K562 (cell line): ENCODE measurements at regions not wholly inside any gene's neighbourhood (a gene's known extent, or its start where the extent isn't known, plus 50 kb on each side); places are given as distances from the start of the nearest gene placed in this dataset.
"Not testable (repeated sequence)": the region's sequence is repeated elsewhere in the genome, so short reads cannot be mapped to it uniquely, and the experiment has no call there.

Experiments
- ATAC-seq: fragments of 200-7000 bp; cut with Tn5 transposase; 3 replicates; pipeline ENCODE4 v1.9.1; 2020; ENCODE audit warnings: moderate library complexity
- BruUV-seq: library from RNA; stranded (reverse); fragments of 400-500 nt; replicated peaks from 2 replicates; lab custom pipeline; 2021; lab: Mats Ljungman, UMichigan
- CTCF ChIA-PET: fragments of 300-600 bp; formaldehyde crosslinking; extraction: SDS; loops from one replicate; lab custom pipeline; 2021; ENCODE audit warnings: low intra/inter-chr PET ratio; lab: Yijun Ruan, JAX
- POLR2A ChIA-PET: fragments of 300-600, 350-650 bp; sonication (Branson Sonifier 250); formaldehyde crosslinking; extraction: SDS; loops from one replicate; lab custom pipeline; 2021; ENCODE audit warnings: antibody characterized with exemption, inconsistent platforms; lab: Yijun Ruan, JAX
- DNase-seq, 4 experiments: peaks; one replicate each; pipeline versions ENCODE4 v3.0.0 to v3.0.0-alpha.2; 2011 to 2018; ENCODE audit warnings: low spot score in 3 of 4, mixed read lengths in 3 of 4; ENCODE audit errors: extremely low read depth in 1 of 4
- FAIRE-seq: peaks from 2 replicates; lab custom pipeline; 2011; peaks lifted over from hg19 to GRCh38; lab: Jason Lieb, UNC
- H2AFZ ChIP-seq: 2 replicates; pipeline ENCODE4 v1.6.0; 2011; ENCODE audit warnings: low read depth, low read length, control low read depth, inconsistent platforms
- H3K27ac ChIP-seq: fragments of 200-600 bp; 3 replicates; pipeline ENCODE4 v1.8.0; 2011; ENCODE audit warnings: low read depth, mild to moderate bottlenecking, control low read depth, inconsistent platforms, low read length, moderate library complexity, mixed read lengths; ENCODE audit errors: extremely low read depth
- H3K27me3 ChIP-seq, 2 experiments: fragments of 300-600 bp in 1 of 2; 2 replicates in 1 of 2; 3 replicates in 1 of 2; pipeline versions ENCODE4 v1.6.0 to v1.8.0; 2011; ENCODE audit warnings: inconsistent platforms in 2 of 2, low read length in 2 of 2, mild to moderate bottlenecking in 1 of 2, mixed read lengths in 1 of 2, moderate library complexity in 1 of 2; ENCODE audit not compliant: control insufficient read depth in 2 of 2, insufficient read depth in 2 of 2
- H3K36me3 ChIP-seq: fragments of 300-600 bp; 3 replicates; pipeline ENCODE4 v1.8.0; 2011; ENCODE audit warnings: mild to moderate bottlenecking, low read length, inconsistent platforms; ENCODE audit not compliant: control insufficient read depth, insufficient read depth
- H3K4me1 ChIP-seq, 2 experiments: fragments of 200-600 bp in 1 of 2; replicated peaks in 1 of 2; 2 replicates in 1 of 2; 3 replicates in 1 of 2; pipeline versions ENCODE4 v1.5.1 to v1.8.0; 2011; ENCODE audit warnings: inconsistent platforms in 2 of 2, low read length in 2 of 2, mild to moderate bottlenecking in 1 of 2, mixed read lengths in 1 of 2, moderate library complexity in 1 of 2; ENCODE audit not compliant: control insufficient read depth in 2 of 2, insufficient read depth in 2 of 2
- H3K4me2 ChIP-seq: 2 replicates; pipeline ENCODE4 v1.6.1; 2011; ENCODE audit warnings: low read length, control low read depth, inconsistent platforms, mixed read lengths; ENCODE audit not compliant: insufficient read depth
- H3K4me3 ChIP-seq: fragments of 200-600 bp; sonication (generic), shearing (Covaris generic); 2 replicates; pipeline ENCODE4 v1.5.1; 2016; ENCODE audit warnings: control low read depth, inconsistent platforms
- H3K79me2 ChIP-seq: fragments of 200-600 bp; 3 replicates; pipeline ENCODE4 v1.8.0; 2011; ENCODE audit warnings: low read length, inconsistent platforms; ENCODE audit not compliant: control insufficient read depth, insufficient read depth
- H3K9ac ChIP-seq, 2 experiments: 2 replicates each; pipeline versions ENCODE4 v1.6.0 to v1.6.1; 2011; ENCODE audit warnings: low read depth in 2 of 2, low read length in 2 of 2, control low read depth in 1 of 2, inconsistent platforms in 1 of 2, mild to moderate bottlenecking in 1 of 2, mixed read lengths in 1 of 2; ENCODE audit not compliant: insufficient read depth in 1 of 2
- H3K9me1 ChIP-seq: one replicate; pipeline ENCODE4 v1.6.0; 2011; ENCODE audit warnings: inconsistent platforms, mild to moderate bottlenecking, low read length, moderate library complexity; ENCODE audit not compliant: control insufficient read depth, insufficient read depth
- H3K9me3 ChIP-seq: replicated peaks from 2 replicates; pipeline ENCODE4 v1.5.1; 2011; ENCODE audit warnings: low read depth, low read length, inconsistent platforms; ENCODE audit not compliant: control insufficient read depth, insufficient read depth
- H4K20me1 ChIP-seq: replicated peaks from 2 replicates; pipeline ENCODE4 v1.6.1; 2011; ENCODE audit warnings: low read length, inconsistent platforms, mixed read lengths; ENCODE audit not compliant: control insufficient read depth, insufficient read depth
- CBFB ChIP-seq: sonication (generic); formaldehyde crosslinking; IDR thresholded peaks from 2 replicates; pipeline ENCODE4 v1.4.0; 2020; ENCODE audit warnings: mild to moderate bottlenecking, missing genetic modification reagents
- CBX2 ChIP-seq: fragments of 200-600 bp; sonication (generic); IDR thresholded peaks from one replicate; pipeline ENCODE4 v1.6.1; 2012; ENCODE audit warnings: mild to moderate bottlenecking, low read length, inconsistent platforms; ENCODE audit not compliant: insufficient read depth, poor library complexity, severe bottlenecking
- FOXA3 ChIP-seq, 2 experiments: fragments of 450-650 bp in 1 of 2; sonication (generic) in 1 of 2; formaldehyde crosslinking; IDR thresholded peaks in 1 of 2; conservative IDR thresholded peaks in 1 of 2; 2 replicates each; pipeline versions ENCODE4 v1.4.0 to v1.8.0; 2020 to 2022; ENCODE audit warnings: mild to moderate bottlenecking in 2 of 2, missing genetic modification reagents in 1 of 2
- GATAD2A ChIP-seq: fragments of 450-650 bp; IDR thresholded peaks from 2 replicates; pipeline ENCODE4 v1.6.1; 2017
- HDAC3 ChIP-seq: fragments of 450-650 bp; IDR thresholded peaks from 2 replicates; pipeline ENCODE4 v1.6.1; 2018; ENCODE audit warnings: borderline replicate concordance, mild to moderate bottlenecking, moderate library complexity; ENCODE audit not compliant: partially characterized antibody
- NRF1 ChIP-seq, 2 experiments: fragments of 450-650 bp; IDR thresholded peaks in 1 of 2; conservative IDR thresholded peaks in 1 of 2; 2 replicates each; pipeline ENCODE4 v1.6.1; 2014; ENCODE audit warnings: mild to moderate bottlenecking in 2 of 2
- RHOXF2B ChIP-seq: fragments of 250-450 bp; sonication (Bioruptor Pico); conservative IDR thresholded peaks from 2 replicates; pipeline ENCODE4 v1.5.1; 2021
- ZNF3 ChIP-seq: fragments of 250-450 bp; sonication (Bioruptor Pico); IDR thresholded peaks from 2 replicates; pipeline ENCODE4 v1.5.0; 2021; ENCODE audit warnings: mild to moderate bottlenecking, moderate library complexity
- WGBS: fragments of 100-300 bp; shearing (Covaris generic); methylation state at CpG from one replicate; pipeline ENCODE4 v1.1.6; 2016; ENCODE audit warnings: low coverage, mixed read lengths; ENCODE audit not compliant: insufficient coverage; ENCODE audit errors: missing lambda C conversion rate; 5-methylcytosine and 5-hydroxymethylcytosine counted together
- in situ Hi-C: fragments of 300-500 bp; cut with MboI; formaldehyde crosslinking; loops from 4 replicates; pipeline ENCODE4 v1.15.0; 2018; ENCODE audit warnings: inconsistent platforms, mixed read lengths
- intact Hi-C: fragments of 100-400 bp; cut with micrococcal nuclease; formaldehyde crosslinking; loops from 2 replicates; pipeline ENCODE4 v1.14.2; 2022
- TF ChIP-seq, protein P1 (sequence below): fragments of 450-650 bp; IDR thresholded peaks from 2 replicates; pipeline ENCODE4 v1.7.0; 2016; ENCODE audit warnings: borderline replicate concordance

DNA sequence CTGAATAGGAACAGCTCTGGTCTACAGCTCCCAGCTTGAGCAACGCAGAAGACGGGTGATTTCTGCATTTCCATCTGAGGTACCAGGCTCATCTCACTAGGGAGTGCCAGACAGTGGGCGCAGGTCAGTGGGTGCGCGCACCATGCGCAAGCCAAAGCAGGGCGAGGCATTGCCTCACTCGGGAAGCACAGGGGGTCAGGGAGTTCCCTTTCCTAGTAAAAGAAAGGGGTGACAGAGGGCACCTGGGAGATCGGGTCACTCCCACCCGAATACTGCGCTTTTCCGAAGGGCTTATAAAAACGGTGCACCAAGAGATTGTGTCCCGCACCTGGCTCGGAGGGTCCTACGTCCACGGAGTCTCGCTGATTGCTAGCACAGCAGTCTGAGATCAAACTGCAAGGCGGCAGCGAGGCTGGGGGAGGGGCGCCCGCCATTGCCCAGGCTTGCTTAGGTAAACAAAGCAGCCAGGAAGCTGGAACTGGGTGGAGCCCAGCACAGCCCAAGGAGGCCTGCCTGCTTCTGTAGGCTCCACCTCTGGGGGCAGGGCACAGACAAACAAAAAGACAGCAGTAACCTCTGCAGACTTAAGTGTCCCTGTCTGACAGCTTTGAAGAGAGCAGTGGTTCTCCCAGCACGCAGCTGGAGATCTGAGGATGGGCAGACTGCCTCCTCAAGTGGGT lies 599.2 kb downstream of the REEP3 start:
- ATAC-seq, H3K27me3 ChIP-seq, H3K9ac ChIP-seq, POLR2A ChIA-PET, H2AFZ ChIP-seq, in situ Hi-C loops, H3K79me2 ChIP-seq, H3K4me2 ChIP-seq, H3K27ac ChIP-seq, BruUV-seq, DNase-seq, CTCF ChIA-PET, FAIRE-seq, intact Hi-C loops, H3K9me3 ChIP-seq, H3K4me3 ChIP-seq, H3K36me3 ChIP-seq, H4K20me1 ChIP-seq, H3K4me1 ChIP-seq, H3K9me1 ChIP-seq: not testable (repeated sequence)
- peak in 1 of 2 experiments; percentile 52; a peak in 1 of 4 replicates for TF ChIP-seq FOXA3 (CRISPR knock-in tag; conservative IDR thresholded peaks at IDR 0.05 in 1 of 2, IDR thresholded peaks at IDR 0.05 in 1 of 2)
- 1% methylated on average over 13 of the region's 23 CpGs for WGBS

DNA sequence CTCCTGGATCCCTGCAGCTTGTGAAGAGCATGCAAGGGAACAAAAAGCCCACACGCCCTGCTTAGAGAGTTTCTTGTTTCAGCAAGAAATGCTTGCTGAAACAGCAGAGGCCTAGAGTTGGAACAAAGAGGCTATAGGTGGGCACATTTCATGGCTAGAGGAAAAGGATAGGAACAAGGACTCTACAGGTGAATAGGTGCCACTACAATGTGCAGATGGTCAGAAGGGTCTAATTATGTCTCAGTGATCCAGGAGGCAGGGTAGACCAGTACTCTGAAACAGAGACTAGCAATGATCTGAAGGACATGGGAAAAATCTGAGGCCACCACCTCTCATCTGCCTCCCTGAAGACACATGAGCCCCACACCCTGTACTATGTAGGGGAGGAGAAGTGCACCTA lies 609.0 kb downstream of the REEP3 start:
- no TSS peak for BruUV-seq
- Histone ChIP-seq H3K36me3 (no peaks in the 10 kb centered on the region), H3K4me2 (no peak overlapping the region), H3K27ac (no peak overlapping the region), H3K27me3 (no peaks in the 10 kb centered on the region), H3K9me3 (no peaks in the 10 kb centered on the region; the same call in 1 of the 2 replicates), H3K79me2 (no peaks in the 10 kb centered on the region), H3K4me3 (no peak overlapping the region), H3K4me1 (no peaks in the 10 kb centered on the region), H3K9ac (no peak overlapping the region), H3K9me1 (no peaks in the 10 kb centered on the region), H4K20me1 (no peaks in the 10 kb centered on the region), H2AFZ (no peak overlapping the region)
- 6% methylated on average over 1 of the region's 1 CpG for WGBS
- TF ChIP-seq RHOXF2B (CRISPR knock-in tag) (no peak), GATAD2A (no peak), CBX2 (no peak), NRF1 (conservative IDR thresholded peaks at IDR 0.05 in 1 of 2, IDR thresholded peaks at IDR 0.05 in 1 of 2) (no peak), CBFB (no peak), HDAC3 (no peak), ZNF3 (CRISPR knock-in tag) (no peak)
- TF ChIP-seq, protein P1, sequence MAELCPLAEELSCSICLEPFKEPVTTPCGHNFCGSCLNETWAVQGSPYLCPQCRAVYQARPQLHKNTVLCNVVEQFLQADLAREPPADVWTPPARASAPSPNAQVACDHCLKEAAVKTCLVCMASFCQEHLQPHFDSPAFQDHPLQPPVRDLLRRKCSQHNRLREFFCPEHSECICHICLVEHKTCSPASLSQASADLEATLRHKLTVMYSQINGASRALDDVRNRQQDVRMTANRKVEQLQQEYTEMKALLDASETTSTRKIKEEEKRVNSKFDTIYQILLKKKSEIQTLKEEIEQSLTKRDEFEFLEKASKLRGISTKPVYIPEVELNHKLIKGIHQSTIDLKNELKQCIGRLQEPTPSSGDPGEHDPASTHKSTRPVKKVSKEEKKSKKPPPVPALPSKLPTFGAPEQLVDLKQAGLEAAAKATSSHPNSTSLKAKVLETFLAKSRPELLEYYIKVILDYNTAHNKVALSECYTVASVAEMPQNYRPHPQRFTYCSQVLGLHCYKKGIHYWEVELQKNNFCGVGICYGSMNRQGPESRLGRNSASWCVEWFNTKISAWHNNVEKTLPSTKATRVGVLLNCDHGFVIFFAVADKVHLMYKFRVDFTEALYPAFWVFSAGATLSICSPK: no peak
- CTCF ChIA-PET: no interaction called here
- in situ Hi-C loops (no loop called here), intact Hi-C loops (no loop called here)
- ATAC-seq (no peak), FAIRE-seq (no peak), DNase-seq (no peak)
- POLR2A ChIA-PET: no interaction called here
